HG03442 (cell line): ENCODE measurements at regions not wholly inside any gene's neighbourhood (a gene's known extent, or its start where the extent isn't known, plus 50 kb on each side); places are given as distances from the start of the nearest gene placed in this dataset.
A peak's percentile ranks its signal among the peaks of the same experiment; 100 is the strongest.

Experiments used
- ATAC-seq: cut with Tn5 transposase; IDR thresholded peaks from one replicate; pipeline ENCODE4 v1.9.1; 2021; ENCODE audit warnings: mild to moderate bottlenecking, moderate library complexity; ENCODE audit not compliant: unreplicated experiment

DNA sequence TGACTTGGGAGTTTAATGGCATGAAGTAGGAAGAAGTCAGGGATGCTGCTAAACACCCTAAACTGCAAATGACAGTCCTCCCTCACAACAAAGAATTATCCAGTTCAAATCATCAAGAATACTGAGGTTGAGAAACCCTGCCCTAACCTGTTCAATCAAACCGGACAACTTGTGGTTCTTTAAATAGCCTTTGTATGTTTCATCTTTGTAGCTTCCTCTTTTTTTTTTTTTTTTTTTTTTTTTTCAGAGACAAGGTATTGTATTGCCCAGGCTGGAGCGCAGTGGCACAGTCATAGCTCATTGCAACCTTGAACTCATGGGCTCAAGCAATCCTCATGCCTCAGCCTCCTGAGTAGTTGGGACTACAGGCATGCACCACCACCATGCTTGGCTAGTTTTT, 52.5 kb upstream of the TTC29 start:
- peak; percentile 59 for ATAC-seq

- no peak for ATAC-seq
Measured at GRCh38 chr4:147003956-147004809, 58.5 kb upstream of the TTC29 start.

DNA sequence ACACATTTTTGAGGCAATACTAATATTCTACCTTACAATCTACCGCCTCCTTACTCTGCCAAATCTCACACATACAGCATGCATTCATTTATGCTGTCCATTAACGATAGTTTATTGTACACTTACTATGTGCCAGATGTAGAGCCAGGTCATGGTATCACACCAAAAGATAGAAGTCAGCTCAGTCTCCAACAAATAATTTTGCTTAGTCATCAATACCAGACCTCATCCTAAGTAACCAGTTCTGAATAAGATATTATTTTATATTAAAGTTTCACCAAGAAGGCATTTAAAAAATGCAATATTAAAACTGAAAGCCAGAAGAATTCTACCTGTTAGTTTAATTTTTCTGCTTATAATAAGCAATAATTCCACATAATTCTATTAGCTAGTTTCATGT, 60.6 kb upstream of the TTC29 start:
- no peak for ATAC-seq

- ATAC-seq, result no peak
Measured at GRCh38 chr4:147009875-147010274, 64.2 kb upstream of the TTC29 start.

- no peak for ATAC-seq
Measured at GRCh38 chr4:147011411-147011810, 65.7 kb upstream of the TTC29 start.

DNA sequence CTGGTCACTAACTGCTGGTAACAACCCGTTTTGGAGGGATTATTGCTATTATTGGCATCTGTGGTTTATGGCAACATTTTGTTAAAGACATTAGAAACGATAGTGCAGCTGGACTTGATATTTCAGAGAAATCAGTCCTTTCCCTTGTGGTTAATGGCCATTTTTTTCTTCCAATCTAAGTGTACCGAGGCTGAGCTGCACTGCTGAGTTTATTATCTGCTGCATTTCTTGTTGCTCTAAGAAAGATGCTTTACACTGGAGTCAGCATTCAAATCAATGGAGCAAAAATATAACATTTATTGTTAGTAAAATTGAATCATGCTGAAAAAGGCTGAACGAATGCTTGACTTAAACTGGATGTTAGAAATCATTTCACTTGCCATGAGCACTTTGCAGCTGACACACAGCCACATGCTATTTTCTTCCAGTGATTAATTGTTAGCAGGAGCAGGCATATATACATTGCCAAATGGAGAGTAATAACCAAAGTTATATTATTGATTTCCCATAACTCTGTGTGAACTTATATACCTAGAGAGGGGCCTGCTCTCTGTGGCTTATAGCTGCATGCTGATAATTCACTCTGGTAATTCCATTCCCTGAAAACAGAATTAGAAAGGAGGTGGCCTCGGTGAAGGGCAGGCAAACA, 66.5 kb upstream of the TTC29 start:
- no peak for ATAC-seq

DNA sequence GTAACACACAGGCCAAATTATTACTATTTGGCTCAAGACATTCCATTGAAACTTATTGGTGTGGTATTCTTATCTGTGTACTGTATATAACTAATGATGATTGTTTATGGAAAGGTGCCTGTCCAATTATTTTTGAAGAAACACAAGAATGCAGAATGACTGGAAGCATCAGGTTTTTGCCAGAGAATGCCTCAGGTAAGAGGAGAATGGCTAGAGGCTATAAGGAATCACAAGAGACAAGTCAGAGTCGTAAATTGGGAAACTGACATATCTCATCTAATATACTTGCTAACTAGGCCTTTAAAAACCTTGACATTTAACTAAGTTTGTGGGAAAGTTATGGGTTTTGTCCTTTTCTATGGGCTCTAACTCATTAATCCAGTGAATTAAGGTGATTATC, 69.3 kb upstream of the TTC29 start:
- ATAC-seq, result no peak

DNA sequence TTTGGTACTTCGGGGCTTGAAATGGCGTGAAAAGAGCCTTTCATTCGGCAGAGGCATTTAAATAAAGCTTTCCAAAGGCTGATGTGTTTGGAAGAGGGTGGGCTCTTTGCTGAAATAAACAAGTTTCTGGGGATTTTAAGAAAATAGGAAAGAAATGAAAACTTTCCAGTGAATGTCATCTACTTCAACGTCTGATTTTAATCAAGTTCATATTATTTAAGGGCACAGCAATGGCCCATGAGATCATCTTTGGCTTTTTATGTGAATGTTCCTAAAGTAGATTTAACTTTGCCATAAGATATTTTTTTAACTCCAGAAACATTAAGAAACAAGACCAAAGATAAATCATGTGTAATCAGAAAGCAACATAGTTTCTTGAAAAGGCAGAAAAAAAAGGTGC, 69.8 kb upstream of the TTC29 start:
- no peak for ATAC-seq

DNA sequence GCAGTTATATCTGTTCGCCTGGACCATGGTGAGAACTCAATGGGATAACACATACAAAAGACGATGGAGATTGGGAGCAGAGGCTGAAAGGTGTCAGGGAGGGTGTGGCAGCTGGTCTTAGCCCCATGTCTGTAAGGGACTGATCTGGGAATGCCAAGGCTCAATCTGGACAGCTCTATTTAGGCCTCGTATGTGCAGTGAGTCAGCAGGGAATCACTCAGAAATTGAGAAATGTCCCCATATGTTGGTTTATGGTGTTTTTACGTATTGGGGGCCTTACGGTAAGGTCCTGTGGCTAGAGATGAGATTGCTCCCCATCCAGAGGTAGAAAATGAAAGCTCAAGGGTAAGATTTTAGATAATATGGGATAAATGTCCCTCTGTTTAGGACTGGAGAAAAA, 71.4 kb upstream of the TTC29 start:
- no peak for ATAC-seq

DNA sequence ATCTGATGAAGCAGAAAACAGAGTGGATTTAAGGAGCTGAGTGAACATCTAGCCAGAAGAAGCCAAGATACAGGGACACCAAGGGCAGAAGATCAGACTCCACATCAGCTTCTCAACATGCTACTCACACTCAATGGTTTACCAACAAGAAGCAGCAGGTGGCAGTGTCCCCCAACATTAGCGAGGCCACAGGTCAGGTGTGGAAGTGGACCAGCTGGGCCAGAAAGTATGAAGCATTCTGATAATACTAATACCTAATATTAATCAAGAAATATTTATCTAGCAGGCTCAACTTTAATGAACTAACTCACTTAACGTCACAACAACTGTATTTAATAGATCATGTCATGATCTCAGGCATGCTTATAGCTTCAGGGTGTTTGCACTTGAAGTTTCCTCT, 73.4 kb upstream of the TTC29 start:
- ATAC-seq, result peak; percentile 81

- ATAC-seq, result no peak
Measured at GRCh38 chr4:147020456-147020855, 74.8 kb upstream of the TTC29 start.

DNA sequence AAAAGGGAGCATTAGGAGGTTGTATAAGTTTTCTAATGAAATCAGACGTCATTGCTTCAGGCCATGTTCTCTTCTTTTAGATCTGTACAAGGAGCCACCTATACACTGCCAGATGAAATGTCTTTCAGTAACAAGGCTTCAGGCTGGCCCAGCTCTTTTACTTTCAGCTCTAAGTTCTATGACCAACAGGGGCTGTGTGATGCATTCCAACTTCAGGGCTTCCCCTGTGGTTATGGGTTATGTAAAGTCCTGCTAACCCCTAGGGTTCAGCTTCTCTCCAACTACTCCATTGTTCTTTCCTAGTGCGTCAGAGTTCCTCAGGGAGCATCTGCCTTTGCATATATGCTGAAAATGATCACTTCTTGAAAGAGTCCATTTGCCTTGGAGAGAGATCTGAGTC, 79.4 kb upstream of the TTC29 start:
- ATAC-seq, result no peak

DNA sequence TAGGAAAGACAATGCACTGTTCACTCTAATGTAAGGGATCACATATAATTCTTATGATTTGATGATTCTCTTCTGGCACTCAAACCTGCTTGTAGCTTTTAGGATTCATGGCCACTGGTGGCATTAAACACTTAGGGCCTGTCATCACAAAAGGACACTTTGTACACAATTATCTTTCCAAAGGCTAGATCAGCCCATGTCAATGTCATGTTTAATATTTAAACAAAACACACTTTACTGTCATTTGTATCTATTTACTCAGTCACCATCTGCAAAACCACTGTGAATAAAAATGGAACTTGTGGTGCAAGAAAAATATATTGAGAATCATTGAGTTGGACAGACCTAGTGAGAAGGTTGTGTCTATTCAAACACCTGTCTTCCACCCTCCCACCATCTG, 83.6 kb upstream of the TTC29 start:
- no peak for ATAC-seq

DNA sequence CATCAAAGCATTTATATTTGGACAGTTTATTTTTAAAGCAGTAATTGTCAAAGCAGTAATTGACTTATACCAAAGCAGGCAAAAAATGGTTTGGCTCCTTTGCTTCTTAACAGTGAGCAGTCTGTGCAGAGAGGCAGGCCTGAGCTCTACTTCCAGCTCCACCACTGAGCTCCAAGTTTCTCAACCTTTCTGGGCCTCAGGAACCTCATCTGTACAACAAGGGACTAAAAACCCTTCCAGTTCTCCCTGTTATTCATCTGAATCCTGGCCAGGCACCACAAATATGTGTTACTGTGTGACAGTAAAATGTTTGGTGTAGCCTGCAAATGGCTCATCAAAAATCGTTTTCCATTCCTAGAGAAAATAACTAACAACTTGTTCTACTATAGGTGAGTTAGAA, 88.7 kb upstream of the TTC29 start:
- no peak for ATAC-seq

DNA sequence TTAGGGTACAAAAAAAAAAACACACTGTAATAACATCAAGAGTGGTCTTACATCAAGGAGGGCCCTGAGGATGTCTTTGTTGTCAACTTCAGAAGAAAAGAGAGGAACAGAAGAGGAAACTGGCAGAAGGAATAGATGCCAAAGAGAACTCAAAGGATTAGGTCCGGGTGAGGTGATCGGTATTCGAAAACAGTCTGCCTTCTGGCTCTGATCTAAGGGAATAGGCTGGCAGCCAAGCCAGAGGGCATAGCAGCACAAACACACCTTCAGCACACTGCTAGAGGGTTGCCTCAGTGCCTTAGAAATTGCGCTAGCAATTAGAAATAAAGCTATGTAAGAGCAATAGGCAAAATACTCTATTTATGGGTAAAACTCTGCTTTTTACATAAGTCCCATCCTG, 91.4 kb upstream of the TTC29 start:
- no peak for ATAC-seq

GRCh38 chr4:147039976-147040575, 94.4 kb upstream of the TTC29 start:
- no peak for ATAC-seq

DNA sequence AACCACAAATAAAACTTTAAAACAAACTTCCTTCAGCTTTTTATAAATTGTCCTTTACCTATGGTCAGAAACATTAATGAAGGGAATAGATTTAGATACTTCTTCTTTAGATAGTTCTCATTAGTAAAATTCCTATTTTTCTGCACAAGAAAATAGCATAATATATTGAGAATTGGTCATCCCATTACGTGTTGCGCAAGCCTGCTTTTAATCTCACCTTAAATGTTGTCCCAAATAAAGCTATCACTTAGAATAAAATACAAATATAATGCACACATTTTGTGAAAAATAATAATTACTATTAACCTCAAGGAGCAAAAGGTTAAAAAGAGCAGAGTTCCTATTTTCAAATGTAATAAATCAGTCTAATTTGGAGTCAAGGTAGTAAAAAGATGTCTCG, 95.2 kb upstream of the TTC29 start:
- no peak for ATAC-seq

GRCh38 chr4:147041376-147041775, 95.7 kb upstream of the TTC29 start:
- no peak for ATAC-seq

DNA sequence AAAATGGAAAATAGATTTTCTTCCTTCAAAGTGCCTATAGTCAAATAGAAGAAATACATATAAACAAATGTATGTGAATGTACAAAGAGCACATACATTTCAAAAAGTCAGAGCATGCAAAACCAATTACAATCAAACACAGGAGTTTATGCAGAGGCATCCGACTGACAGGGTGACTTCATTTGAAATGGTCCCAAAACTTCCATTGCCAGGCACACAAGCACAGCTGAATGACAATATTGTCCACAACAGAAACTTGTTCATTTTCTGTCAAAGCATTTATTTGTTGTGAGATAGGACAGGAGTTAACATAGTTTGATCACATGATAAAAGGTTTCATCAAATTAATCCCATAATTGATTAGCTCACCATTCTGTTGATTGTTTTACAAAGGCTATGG, 96.4 kb upstream of the TTC29 start:
- no peak for ATAC-seq

- no peak for ATAC-seq
Measured at GRCh38 chr4:147044241-147044640, 98.6 kb upstream of the TTC29 start.

- no peak for ATAC-seq
Measured at GRCh38 chr4:147049946-147050345, 104.3 kb upstream of the TTC29 start.

GRCh38 chr4:147050356-147050765, 104.7 kb upstream of the TTC29 start:
- ATAC-seq, result no peak
